HFF-Myc (cell line): ENCODE measurements at regions not wholly inside any gene's neighbourhood (a gene's known extent, or its start where the extent isn't known, plus 50 kb on each side); places are given as distances from the start of the nearest gene placed in this dataset.
A peak's percentile ranks its signal among the peaks of the same experiment; 100 is the strongest.

ENCODE experiments used
- DNase-seq: peaks from one replicate; pipeline ENCODE4 v3.0.0-alpha.2; 2011; ENCODE audit warnings: low read depth; ENCODE audit errors: extremely low read depth
- H3K4me3 ChIP-seq: replicated peaks from 2 replicates; pipeline ENCODE4 v1.5.1; 2011; ENCODE audit warnings: low read depth, mild to moderate bottlenecking, control low read depth, low read length
- TF ChIP-seq, protein P1 (sequence below): IDR thresholded peaks from 2 replicates; pipeline ENCODE4 v1.5.1; 2012; ENCODE audit warnings: mild to moderate bottlenecking, low read depth, low read length, control low read depth; ENCODE audit errors: missing control alignments

- no peak overlapping the region for H3K4me3 ChIP-seq
- DNase-seq, result no peak
- TF ChIP-seq, protein P1, sequence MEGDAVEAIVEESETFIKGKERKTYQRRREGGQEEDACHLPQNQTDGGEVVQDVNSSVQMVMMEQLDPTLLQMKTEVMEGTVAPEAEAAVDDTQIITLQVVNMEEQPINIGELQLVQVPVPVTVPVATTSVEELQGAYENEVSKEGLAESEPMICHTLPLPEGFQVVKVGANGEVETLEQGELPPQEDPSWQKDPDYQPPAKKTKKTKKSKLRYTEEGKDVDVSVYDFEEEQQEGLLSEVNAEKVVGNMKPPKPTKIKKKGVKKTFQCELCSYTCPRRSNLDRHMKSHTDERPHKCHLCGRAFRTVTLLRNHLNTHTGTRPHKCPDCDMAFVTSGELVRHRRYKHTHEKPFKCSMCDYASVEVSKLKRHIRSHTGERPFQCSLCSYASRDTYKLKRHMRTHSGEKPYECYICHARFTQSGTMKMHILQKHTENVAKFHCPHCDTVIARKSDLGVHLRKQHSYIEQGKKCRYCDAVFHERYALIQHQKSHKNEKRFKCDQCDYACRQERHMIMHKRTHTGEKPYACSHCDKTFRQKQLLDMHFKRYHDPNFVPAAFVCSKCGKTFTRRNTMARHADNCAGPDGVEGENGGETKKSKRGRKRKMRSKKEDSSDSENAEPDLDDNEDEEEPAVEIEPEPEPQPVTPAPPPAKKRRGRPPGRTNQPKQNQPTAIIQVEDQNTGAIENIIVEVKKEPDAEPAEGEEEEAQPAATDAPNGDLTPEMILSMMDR, result no peak
Measured at GRCh38 chr2:217146956-217147355, 287.1 kb upstream of the TNP1 start.

GRCh38 chr2:217142649-217143266 lies 282.9 kb upstream of the TNP1 start:
- peak; percentile 12 for DNase-seq
- TF ChIP-seq, protein P1, result peak; percentile 68
- no peak overlapping the region for H3K4me3 ChIP-seq

- no peak overlapping the region for H3K4me3 ChIP-seq
- no peak for DNase-seq
- TF ChIP-seq, protein P1, result no peak
Measured at GRCh38 chr2:217138284-217138683, 278.4 kb upstream of the TNP1 start.

GRCh38 chr2:217127744-217128143 lies 267.9 kb upstream of the TNP1 start:
- H3K4me3 ChIP-seq, result no peak overlapping the region
- TF ChIP-seq, protein P1, result no peak
- no peak for DNase-seq

DNA sequence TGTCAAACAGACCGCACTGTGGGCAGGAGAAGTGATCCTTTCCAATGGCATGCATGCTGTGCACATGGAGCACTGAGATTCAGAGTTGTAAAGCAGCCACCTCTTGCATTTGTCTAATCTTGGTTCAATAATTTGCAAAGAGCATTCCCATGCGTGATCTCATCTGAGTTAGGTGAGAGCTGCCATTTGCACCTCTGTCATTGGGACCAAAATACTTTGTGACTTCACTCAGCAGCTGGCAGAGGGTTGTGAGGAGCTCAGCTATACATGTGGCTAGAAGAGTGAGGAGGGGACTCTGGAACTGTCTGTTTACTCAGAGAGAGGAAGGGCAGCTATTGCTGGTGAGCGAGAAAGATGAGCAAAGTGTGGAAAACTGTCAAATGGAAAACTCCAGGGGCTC lies 265.1 kb upstream of the TNP1 start:
- H3K4me3 ChIP-seq, result no peak overlapping the region
- no peak for DNase-seq

GRCh38 chr2:217124050-217124449 lies 264.2 kb upstream of the TNP1 start:
- no peak for DNase-seq
- H3K4me3 ChIP-seq, result no peak overlapping the region
- TF ChIP-seq, protein P1, result no peak

More for the DNA sequence above, 265.1 kb upstream of the TNP1 start:
- TF ChIP-seq, protein P1, result no peak

- no peak for DNase-seq
- H3K4me3 ChIP-seq, result no peak overlapping the region
- TF ChIP-seq, protein P1, result no peak
Measured at GRCh38 chr2:217121565-217121964, 261.7 kb upstream of the TNP1 start.
